ENCODE measurements at regions not wholly inside any gene's neighbourhood (a gene's known extent, or its start where the extent isn't known, plus 50 kb on each side); places are given as distances from the start of the nearest gene placed in this dataset.
"Not testable (repeated sequence)": the region's sequence is repeated elsewhere in the genome, so short reads cannot be mapped to it uniquely, and the experiment has no call there.

DNA sequence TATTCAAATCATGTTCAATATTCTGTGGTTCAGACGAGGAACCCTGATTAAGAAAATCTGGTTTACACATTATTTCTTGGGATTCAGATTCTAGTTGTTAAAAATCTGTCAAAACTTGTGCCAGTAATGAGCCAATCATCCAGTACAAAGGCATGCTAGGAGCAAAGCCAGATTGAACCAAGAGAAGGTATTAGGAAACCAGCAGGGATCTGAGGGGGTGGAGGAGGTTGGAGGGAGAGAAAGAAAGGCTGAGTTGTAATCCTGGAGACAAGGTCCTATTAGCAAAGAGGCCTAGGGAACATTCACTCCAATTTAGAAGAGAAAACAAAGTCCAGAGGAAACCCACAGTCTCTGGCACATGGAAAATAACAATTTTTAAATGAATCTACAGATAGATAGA lies 352.9 kb downstream of the LTN1 start:
- no peak for DNase-seq

GRCh38 chr21:28636752-28637691 lies 355.7 kb downstream of the LTN1 start:
- DNase-seq: no peak

DNA sequence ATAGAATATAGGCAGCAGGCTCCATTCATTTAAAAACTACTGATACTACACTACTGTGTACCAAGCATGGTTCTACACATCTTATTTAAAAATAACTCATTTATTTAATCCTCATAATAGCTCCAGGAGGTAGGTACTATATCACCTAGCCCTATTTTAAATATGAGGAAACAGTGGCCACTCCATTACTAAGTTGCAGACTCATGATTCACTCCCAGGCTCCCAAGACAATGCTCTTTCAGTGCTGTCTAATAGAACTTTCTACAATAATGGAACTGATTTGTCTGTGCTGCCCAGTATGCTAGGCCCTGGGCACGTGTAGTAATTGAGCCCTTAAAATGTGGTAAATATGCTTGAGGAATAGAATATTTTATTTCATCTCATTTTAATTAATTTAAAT lies 357.1 kb downstream of the LTN1 start:
- no peak for DNase-seq

GRCh38 chr21:28633839-28634555 lies 358.7 kb downstream of the LTN1 start:
- no peak for DNase-seq

DNA sequence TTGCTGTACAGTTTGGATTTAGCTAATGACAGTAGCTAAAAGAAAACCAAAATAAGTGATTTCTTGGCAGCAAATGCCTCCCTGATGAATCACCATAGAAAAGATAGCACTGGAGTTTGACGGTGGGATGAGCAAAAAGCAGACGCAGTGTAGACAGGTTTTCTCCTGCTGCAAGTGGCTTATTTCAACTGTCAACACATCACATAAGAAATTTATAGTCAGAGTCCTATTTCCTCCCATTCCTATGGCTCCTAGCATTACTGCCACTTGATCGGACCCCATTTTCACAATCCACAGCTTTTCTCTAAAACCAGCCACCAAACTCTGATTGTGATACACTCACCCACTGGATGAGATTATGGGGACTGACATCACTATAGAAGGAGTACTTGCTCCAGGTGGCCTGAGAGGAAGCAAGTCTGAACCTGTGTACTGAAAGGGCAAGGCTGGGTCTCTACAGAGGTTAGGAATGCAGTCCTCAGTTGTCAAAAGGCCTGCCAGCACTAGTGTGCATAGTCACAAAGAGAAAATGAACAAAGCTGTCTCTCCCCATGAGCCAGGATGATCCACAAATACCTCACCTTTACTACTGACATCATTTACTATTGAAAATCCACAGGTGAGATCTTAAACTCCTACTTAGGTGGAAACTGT lies 359.8 kb downstream of the LTN1 start:
- DNase-seq: no peak

DNA sequence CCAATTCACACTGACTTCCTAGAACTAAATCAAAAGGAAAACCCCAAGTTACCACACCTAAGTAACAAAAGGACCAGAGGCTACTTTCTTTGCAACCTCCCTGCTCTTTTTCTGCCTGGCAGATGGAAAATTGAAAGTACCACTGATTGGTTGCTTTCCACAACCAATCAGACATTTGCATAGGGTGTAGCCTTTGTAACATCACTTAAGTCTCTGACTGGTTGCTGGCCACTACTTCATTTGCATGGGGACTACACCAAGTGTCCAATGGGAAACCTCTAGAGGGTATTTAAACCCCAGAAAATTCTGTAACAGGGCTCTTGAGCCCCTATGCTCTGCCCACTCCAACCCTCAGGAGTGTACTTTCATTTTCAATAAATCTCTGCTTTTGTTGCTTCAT lies 365.0 kb downstream of the LTN1 start:
- DNase-seq: no peak

GRCh38 chr21:28627261-28627660 lies 365.4 kb downstream of the LTN1 start:
- no peak for DNase-seq

DNA sequence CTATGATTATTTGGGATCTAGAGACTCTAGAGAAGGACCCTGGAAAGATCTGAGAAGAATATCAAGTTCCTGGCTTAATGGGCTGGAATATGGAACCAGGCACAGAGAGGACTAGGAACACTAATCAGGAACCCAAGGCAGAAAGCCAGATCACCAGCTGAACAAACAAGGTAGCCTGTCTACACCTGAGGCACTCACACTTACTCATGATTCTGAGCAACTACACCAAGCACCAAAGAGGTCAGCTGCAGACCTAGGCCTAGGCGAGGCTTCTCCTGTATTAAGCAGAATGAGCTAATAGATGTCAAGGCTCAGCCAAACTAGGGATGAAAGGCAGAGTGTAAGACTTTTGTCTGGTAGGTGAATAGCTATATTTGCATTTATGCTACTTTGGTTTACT lies 368.1 kb downstream of the LTN1 start:
- DNase-seq: no peak

- no peak for DNase-seq
Measured at GRCh38 chr21:28617300-28617699, 375.4 kb downstream of the LTN1 start.

DNA sequence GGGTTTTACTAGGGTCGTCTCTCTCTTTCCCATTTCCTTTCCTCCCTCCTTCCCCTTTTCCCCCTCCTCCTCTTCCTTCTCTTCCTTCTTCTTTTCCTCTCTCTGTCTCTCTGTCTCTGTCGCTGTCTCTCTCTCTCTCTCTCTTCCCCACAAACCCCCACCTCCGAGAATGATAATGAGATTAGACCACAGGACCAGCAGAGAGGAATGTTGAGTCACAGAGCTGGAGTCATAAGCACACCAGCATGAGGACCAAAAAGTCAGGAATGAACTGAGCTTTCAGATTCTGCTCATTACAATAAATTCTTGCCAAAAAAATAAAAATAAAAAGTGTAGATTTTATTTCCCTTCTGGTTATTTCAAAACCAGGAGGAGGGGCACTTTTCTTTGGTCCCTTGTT lies 377.4 kb downstream of the LTN1 start:
- no peak for DNase-seq

- DNase-seq: no peak
Measured at GRCh38 chr21:28614791-28615190, 377.9 kb downstream of the LTN1 start.

DNA sequence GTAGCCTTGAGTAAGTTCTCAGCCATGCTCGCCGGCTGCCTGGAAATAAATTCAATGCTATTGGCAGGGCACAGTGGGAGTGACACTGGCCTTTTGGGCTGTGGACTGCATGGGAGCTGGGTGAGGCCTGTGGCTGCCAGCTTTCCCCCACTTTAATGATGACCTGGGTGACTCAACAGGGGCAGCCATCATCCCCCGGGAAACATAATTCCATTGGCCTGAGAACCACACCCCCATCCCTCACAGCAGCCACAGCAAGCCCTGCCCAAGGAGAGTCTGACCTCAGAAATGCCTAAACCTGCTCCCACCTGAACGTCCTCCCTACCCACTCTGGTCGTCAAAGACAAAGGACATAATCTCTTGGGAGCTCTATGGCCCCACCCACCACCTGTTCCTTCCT lies 384.0 kb downstream of the LTN1 start:
- DNase-seq: no peak

- DNase-seq: no peak
Measured at GRCh38 chr21:28607545-28607944, 385.1 kb downstream of the LTN1 start.

- no peak for DNase-seq
Measured at GRCh38 chr21:28604946-28605537, 387.6 kb downstream of the LTN1 start.

DNA sequence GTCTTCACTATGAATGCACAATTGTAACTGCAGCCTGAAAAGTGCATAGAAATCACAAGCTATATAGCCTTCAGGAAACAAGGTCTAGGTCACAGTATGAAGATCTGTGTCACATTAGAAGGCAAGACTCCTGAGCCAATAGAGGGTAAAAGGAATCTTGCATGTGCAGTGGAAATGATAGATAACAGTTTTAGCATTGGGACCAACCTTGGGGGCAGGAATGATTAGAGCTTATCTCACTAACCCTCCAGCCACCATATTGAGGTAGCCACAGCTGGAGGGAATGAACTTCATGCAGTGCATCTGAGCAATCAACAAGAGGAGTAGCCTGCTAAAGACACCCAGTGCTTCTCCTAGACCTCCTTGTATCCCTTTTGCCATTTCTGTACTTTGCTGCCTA lies 390.1 kb downstream of the LTN1 start:
- no peak for DNase-seq

GRCh38 chr21:28598214-28598613 lies 394.5 kb downstream of the LTN1 start:
- DNase-seq: no peak

DNA sequence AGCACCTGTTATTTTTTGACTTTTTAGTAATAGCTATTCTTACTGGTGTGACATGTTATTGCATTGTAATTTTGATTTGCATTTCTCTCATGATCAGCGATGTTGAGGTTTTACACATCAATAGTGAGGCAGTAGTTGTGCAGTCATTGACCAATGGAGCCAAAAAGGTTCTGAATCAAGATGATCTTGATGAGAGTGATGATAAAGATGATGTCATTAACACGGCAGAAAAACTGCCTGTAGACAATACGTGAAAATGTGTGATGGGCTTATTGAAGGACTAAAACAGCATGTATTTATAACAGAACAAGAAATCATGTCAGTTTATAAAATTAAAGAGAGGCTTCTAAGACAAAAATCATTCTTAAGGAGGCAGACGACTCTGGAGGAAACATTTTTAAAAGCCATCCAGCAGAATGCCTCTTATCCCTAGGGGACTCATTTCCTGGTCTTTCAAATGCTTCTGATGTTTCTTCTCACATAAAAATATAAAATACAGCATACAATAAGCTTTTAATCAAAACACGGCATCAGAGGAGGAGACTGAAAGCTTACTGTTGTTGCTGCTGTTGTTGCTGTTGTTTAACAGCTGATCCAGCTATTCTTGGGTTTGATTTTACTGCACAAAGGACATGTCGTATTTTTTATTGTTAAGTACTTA lies 400.3 kb downstream of the LTN1 start:
- no peak for DNase-seq

GRCh38 chr21:28590676-28591075 lies 402.0 kb downstream of the LTN1 start:
- no peak for DNase-seq

DNA sequence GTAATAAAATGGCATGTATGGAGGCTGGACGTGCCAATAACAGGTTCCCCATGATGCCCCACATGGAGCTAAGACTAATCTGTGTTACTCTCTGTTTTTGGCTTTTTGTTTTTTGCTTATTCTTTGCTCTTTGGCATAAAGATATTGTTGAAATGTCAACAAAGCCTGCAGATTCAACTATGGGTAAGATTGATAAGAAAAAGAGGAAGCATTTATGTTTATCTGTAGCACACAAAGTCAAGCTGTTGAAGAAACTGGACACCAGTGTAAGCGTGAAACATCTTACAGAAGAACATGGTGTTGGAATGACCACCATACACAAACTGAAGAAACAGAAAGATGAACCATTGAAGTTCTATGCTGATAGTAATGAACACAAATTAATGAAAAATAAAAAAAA lies 402.7 kb downstream of the LTN1 start:
- no peak for DNase-seq

DNA sequence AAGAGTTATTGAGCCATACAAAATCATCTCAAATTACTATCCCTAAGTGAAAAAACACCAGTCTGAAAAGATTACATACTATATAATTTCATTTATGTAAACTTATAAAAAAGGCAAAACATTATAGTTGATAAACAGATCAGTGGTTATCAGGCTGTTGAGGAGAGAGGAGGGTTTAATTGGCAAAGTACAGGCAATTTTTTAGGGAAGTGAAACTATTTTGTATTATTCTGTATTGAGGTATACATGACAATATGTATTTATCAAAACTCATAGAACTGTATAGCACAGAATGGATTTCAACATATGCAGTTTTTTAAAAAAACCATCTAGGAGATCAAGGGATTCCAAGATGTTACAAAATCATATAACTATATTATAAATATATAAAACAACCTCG lies 403.7 kb downstream of the LTN1 start:
- no peak for DNase-seq

GRCh38 chr21:28587748-28588147 lies 404.9 kb downstream of the LTN1 start:
- no peak for DNase-seq

DNA sequence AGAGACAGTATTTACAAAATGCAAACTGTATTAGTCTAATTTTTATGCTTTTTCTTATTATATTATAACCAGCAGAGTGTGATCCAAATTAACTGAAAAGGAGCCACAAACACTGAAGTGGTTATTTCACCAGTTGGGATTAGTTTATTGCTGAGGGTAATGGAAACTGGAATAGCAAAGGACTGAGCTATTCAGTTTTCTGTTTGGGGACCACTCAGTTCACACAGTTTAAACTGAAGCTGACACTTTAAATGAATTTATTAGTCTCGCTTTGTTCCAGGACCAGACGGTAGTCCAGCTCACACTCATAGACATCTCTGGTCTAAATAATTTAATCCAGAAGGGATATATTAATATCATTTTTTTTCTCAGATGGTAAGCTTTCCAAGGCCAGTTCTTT lies 410.7 kb downstream of the LTN1 start:
- no peak for DNase-seq

GRCh38 chr21:28581311-28581731 lies 411.4 kb downstream of the LTN1 start:
- not testable (repeated sequence) for DNase-seq

All from activated CD4-positive, CD25-positive, alpha-beta regulatory T cell treated with anti-CD3 and anti-CD28 coated beads, Interleukin-2, amount 50 U/mL, for 72 hours (primary cell).